Heart right ventricle (tissue), 16 donors: ENCODE measurements at regions not wholly inside any gene's neighbourhood (a gene's known extent, or its start where the extent isn't known, plus 50 kb on each side); places are given as distances from the start of the nearest gene placed in this dataset.

Experiments used
- ATAC-seq, 8 donors: fragments of 200-7000 bp; cut with Tn5 transposase; one replicate each; pipeline ENCODE4 v1.9.1; 2020; ENCODE audit warnings: mild to moderate bottlenecking in 8 of 8, moderate library complexity in 8 of 8, moderate number of reproducible peaks in 1 of 8
- DNase-seq, 2 donors: peaks; one replicate each; pipeline ENCODE4 v3.0.0-alpha.2; 2020
- H3K27ac ChIP-seq, 10 donors: fragments of 200-600 bp; sonication (generic) in 2 of 10; one replicate each; pipeline versions ENCODE4 v1.5.0 to v1.8.0; 2020 to 2022; ENCODE audit warnings: mild to moderate bottlenecking in 3 of 10
- H3K27me3 ChIP-seq, 7 donors: fragments of 200-600 bp; one replicate each; pipeline ENCODE4 v1.8.0; 2021 to 2022; ENCODE audit warnings: mild to moderate bottlenecking in 2 of 7
- H3K36me3 ChIP-seq, 9 donors: fragments of 200-600 bp; sonication (generic) in 1 of 9; one replicate each; pipeline versions ENCODE4 v1.5.0 to v1.8.0; 2020 to 2022; ENCODE audit warnings: mild to moderate bottlenecking in 2 of 9
- H3K4me1 ChIP-seq, 9 donors: fragments of 200-600 bp; sonication (generic) in 1 of 9; one replicate each; pipeline versions ENCODE4 v1.5.0 to v1.8.0; 2020 to 2022; ENCODE audit warnings: mild to moderate bottlenecking in 4 of 9
- H3K4me3 ChIP-seq, 10 donors: fragments of 200-600 bp; sonication (generic) in 2 of 10; one replicate each; pipeline versions ENCODE4 v1.5.0 to v1.8.0; 2020 to 2022; ENCODE audit warnings: mild to moderate bottlenecking in 7 of 10, moderate library complexity in 2 of 10
- H3K9me3 ChIP-seq, 11 donors: fragments of 200-600 bp in 10 of 11; sonication (generic) in 2 of 11; one replicate each; pipeline versions ENCODE4 v1.5.0 to v1.8.0; 2013 to 2022; ENCODE audit warnings: mild to moderate bottlenecking in 2 of 11, control low read depth in 1 of 11, moderate library complexity in 1 of 11
- CTCF ChIP-seq, 9 donors: fragments of 200-600 bp; sonication (generic) in 2 of 9; IDR thresholded peaks; one replicate each; pipeline versions ENCODE4 v1.5.0 to v1.8.0; 2021 to 2022; ENCODE audit warnings: antibody characterized with exemption in 9 of 9, mild to moderate bottlenecking in 5 of 9, moderate library complexity in 1 of 9
- WGBS, 2 donors: extraction: QIAGEN DNeasy Blood & Tissue Kit; methylation state at CpG; one replicate each; pipeline ENCODE4 v1.1.7; 2013; ENCODE audit warnings: inconsistent platforms in 1 of 2; 5-methylcytosine and 5-hydroxymethylcytosine counted together
- intact Hi-C, 10 donors: fragments of 100-400 bp; cut with DNase I; formaldehyde crosslinking; loops; one replicate each; pipeline versions ENCODE4 v1.11.1 to v1.14.2; 2022
- donor health status: Arrhythmogenic right ventricular cardiomyopathy.
- donor health status: ischemic (EF 13 %, LVEDD 7.1; RV severe dilation, severe dysfunction).
- donor health status: healthy with polysubstance abuse.
- donor health status: DM: no; HTN: yes; CAD: no.
- donor health status: DM: no; HTN: no; CAD: no.
- donor health status: ischemic (EF 25% LVEDD 6.9; RV normal size, moderate dysfunction).
- donor health status: ischemic (EF 25% LVEDD 5.7; RV mildly dilated, moderate dysfunction).
- donor health status: healthy.
- donor health status: DM: yes; HTN: yes; CAD: no.
- donor health status: Ischemic cardiomyopathy.
- donor health status: ischemic (EF 35%, LVEDD 5.7; RV mildly dilated, moderate dysfunction).
- donor health status: nonischemic (EF 11% LVEDD 7.7; RV severe dilation, severe dysfunction).
- donor health status: DM: yes; HTN: yes; CAD: no.
- donor health status: PGD.
- donor health status: ischemic (EF 29% LVEDD 5.4; RV normal size, mild dysfunction).
- donor health status: nonischemic (EF 23%, LVEDD 6.1; RV moderate dilation, normal function).

DNA sequence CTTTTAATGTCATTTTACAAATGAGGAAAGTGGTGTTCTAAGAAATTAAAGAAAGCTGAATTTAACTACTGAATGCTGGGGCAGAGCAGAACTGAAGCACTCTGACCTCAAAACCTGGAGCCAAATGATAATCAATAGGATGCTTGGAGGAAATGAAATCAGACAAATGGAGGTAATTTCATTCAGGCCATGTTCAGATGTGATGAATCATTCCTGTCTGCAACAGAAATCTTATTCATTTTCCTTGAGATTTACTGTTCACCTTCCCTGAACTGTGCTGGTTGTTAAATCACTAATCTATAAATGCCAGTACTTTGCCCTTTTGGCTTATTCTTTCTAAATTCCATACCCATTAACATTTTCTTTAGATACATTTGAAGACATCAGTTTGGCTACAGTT lies 85.6 kb upstream of the SNX7 start:
- Histone ChIP-seq H3K36me3 (no peaks in the 10 kb centered on the region), H3K4me1 (no peaks in the 10 kb centered on the region), H3K27ac (no peak overlapping the region), H3K4me3 (no peak overlapping the region), H3K27me3 (no peaks in the 10 kb centered on the region), H3K9me3 (peaks cover 0 to 7% (median 0%) of the 10 kb centered on the region in 11 donors)
- DNase-seq (no peak), ATAC-seq (no peak)
- intact Hi-C loops = no loop called here
- no peak for TF ChIP-seq CTCF (IDR thresholded peaks at IDR 0.05)

- Histone ChIP-seq H3K4me1 (no peaks in the 10 kb centered on the region), H3K4me3 (no peak overlapping the region), H3K27me3 (no peaks in the 10 kb centered on the region), H3K36me3 (no peaks in the 10 kb centered on the region), H3K27ac (no peak overlapping the region), H3K9me3 (peaks cover 0 to 20% (median 0%) of the 10 kb centered on the region in 11 donors)
- intact Hi-C loops = no loop called here
- no peak for DNase-seq
- no peak for ATAC-seq
- 45 to 46% methylated on average over 3 of the region's 3 CpGs for WGBS, 2 donors
- no peak for TF ChIP-seq CTCF (IDR thresholded peaks at IDR 0.05)
Measured at GRCh38 chr1:98565951-98566350, 95.6 kb upstream of the SNX7 start.

- TF ChIP-seq CTCF (IDR thresholded peaks at IDR 0.05) = no peak
- Histone ChIP-seq H3K9me3 (peaks cover 0 to 20% (median 0%) of the 10 kb centered on the region in 11 donors), H3K27ac (no peak overlapping the region), H3K4me3 (no peak overlapping the region), H3K27me3 (no peaks in the 10 kb centered on the region), H3K36me3 (no peaks in the 10 kb centered on the region), H3K4me1 (no peaks in the 10 kb centered on the region)
- ATAC-seq (no peak), DNase-seq (no peak)
- intact Hi-C loops = no loop called here
- WGBS, 2 donors = 91 to 96% methylated on average over 2 of the region's 2 CpGs
Measured at GRCh38 chr1:98559291-98559690, 102.2 kb upstream of the SNX7 start.

GRCh38 chr1:98557895-98558294 lies 103.6 kb upstream of the SNX7 start:
- Histone ChIP-seq H3K27me3 (no peaks in the 10 kb centered on the region), H3K27ac (no peak overlapping the region), H3K4me1 (no peaks in the 10 kb centered on the region), H3K9me3 (peaks cover 0 to 16% (median 0%) of the 10 kb centered on the region in 11 donors), H3K36me3 (no peaks in the 10 kb centered on the region), H3K4me3 (no peak overlapping the region)
- no peak for TF ChIP-seq CTCF (IDR thresholded peaks at IDR 0.05)
- 22 to 26% methylated on average over 2 of the region's 2 CpGs for whole genome bisulfite sequencing, 2 donors
- DNase-seq (no peak), ATAC-seq (no peak)
- intact Hi-C loops = no loop called here
